ENCODE measurements at regions not wholly inside any gene's neighbourhood (a gene's known extent, or its start where the extent isn't known, plus 50 kb on each side); places are given as distances from the start of the nearest gene placed in this dataset.

GRCh38 chr11:97756571-97757335, 1264.0 kb upstream of the CNTN5 start:
- no peak for TF ChIP-seq EZH2 (IDR thresholded peaks at IDR 0.05; ENCODE audit: borderline replicate concordance, low read depth, low read length, severe bottlenecking)
- no peak for TF ChIP-seq CTCF (IDR thresholded peaks at IDR 0.05; ENCODE audit: extremely low read depth in 1 of 2, insufficient read depth in 1 of 2, low read depth in 1 of 2, low read length in 2 of 2)
- no peak for TF ChIP-seq JUN (IDR thresholded peaks at IDR 0.05; ENCODE audit: borderline replicate concordance, insufficient read depth, insufficient read length, low read depth)
- TF ChIP-seq POLR2A (IDR thresholded peaks at IDR 0.05; ENCODE audit: low read depth, low read length): no peak
- no peak for TF ChIP-seq POLR2AphosphoS5 (IDR thresholded peaks at IDR 0.05; ENCODE audit: insufficient read depth, low read depth, low read length)
- no peak for TF ChIP-seq MAX (IDR thresholded peaks at IDR 0.05; ENCODE audit: insufficient read depth, insufficient read length)
- TF ChIP-seq GATA2 (IDR thresholded peaks at IDR 0.05; ENCODE audit: insufficient read depth, insufficient read length, low read depth, low read length): no peak
- no peak for TF ChIP-seq MYC (IDR thresholded peaks at IDR 0.05; ENCODE audit: low read depth, low read length)
- TF ChIP-seq FOS (IDR thresholded peaks at IDR 0.05; ENCODE audit: borderline replicate concordance, insufficient read depth, low read length): no peak

Measured in endothelial cell of umbilical vein (primary cell).